ENCODE measurements at regions not wholly inside any gene's neighbourhood (a gene's known extent, or its start where the extent isn't known, plus 50 kb on each side); places are given as distances from the start of the nearest gene placed in this dataset.

GRCh38 chr2:220228310-220229006 is 601.0 kb downstream of the SLC4A3 start:
- TF ChIP-seq, protein P1, sequence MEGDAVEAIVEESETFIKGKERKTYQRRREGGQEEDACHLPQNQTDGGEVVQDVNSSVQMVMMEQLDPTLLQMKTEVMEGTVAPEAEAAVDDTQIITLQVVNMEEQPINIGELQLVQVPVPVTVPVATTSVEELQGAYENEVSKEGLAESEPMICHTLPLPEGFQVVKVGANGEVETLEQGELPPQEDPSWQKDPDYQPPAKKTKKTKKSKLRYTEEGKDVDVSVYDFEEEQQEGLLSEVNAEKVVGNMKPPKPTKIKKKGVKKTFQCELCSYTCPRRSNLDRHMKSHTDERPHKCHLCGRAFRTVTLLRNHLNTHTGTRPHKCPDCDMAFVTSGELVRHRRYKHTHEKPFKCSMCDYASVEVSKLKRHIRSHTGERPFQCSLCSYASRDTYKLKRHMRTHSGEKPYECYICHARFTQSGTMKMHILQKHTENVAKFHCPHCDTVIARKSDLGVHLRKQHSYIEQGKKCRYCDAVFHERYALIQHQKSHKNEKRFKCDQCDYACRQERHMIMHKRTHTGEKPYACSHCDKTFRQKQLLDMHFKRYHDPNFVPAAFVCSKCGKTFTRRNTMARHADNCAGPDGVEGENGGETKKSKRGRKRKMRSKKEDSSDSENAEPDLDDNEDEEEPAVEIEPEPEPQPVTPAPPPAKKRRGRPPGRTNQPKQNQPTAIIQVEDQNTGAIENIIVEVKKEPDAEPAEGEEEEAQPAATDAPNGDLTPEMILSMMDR (IDR thresholded peaks at IDR 0.05), result no peak
- TF ChIP-seq POLR2A (IDR thresholded peaks at IDR 0.05), result no peak
